Fibroblast of lung (primary cell): ENCODE measurements at regions not wholly inside any gene's neighbourhood (a gene's known extent, or its start where the extent isn't known, plus 50 kb on each side); places are given as distances from the start of the nearest gene placed in this dataset.

Experiments
- CTCF ChIP-seq, 2 donors: IDR thresholded peaks in 1 of 2; conservative IDR thresholded peaks in 1 of 2; 1 replicate in 1 of 2; 2 replicates in 1 of 2; pipeline ENCODE4 v1.5.1; 2011 to 2012; ENCODE audit warnings: low read length in 2 of 2, control low read depth in 1 of 2, inconsistent platforms in 1 of 2, low read depth in 1 of 2, mild to moderate bottlenecking in 1 of 2
- EZH2 ChIP-seq: IDR thresholded peaks from 2 replicates; pipeline ENCODE4 v1.5.1; 2012; ENCODE audit warnings: low read length, control low read depth, mild to moderate bottlenecking; ENCODE audit errors: missing control alignments

- TF ChIP-seq CTCF (conservative IDR thresholded peaks at IDR 0.05 in 1 of 2, IDR thresholded peaks at IDR 0.05 in 1 of 2; ENCODE audit: low read depth in 1 of 2, low read length in 2 of 2) (no peak), EZH2 (no peak)
Measured at GRCh38 chr20:47960769-47961541, 175.7 kb upstream of the SULF2 start.
